HFF-Myc (cell line): ENCODE measurements at regions not wholly inside any gene's neighbourhood (a gene's known extent, or its start where the extent isn't known, plus 50 kb on each side); places are given as distances from the start of the nearest gene placed in this dataset.

ENCODE experiments used
- DNase-seq: peaks from one replicate; pipeline ENCODE4 v3.0.0-alpha.2; 2011; ENCODE audit warnings: low read depth; ENCODE audit errors: extremely low read depth
- H3K4me3 ChIP-seq: replicated peaks from 2 replicates; pipeline ENCODE4 v1.5.1; 2011; ENCODE audit warnings: low read depth, mild to moderate bottlenecking, control low read depth, low read length
- TF ChIP-seq, protein P1 (sequence below): IDR thresholded peaks from 2 replicates; pipeline ENCODE4 v1.5.1; 2012; ENCODE audit warnings: mild to moderate bottlenecking, low read depth, low read length, control low read depth; ENCODE audit errors: missing control alignments

DNA sequence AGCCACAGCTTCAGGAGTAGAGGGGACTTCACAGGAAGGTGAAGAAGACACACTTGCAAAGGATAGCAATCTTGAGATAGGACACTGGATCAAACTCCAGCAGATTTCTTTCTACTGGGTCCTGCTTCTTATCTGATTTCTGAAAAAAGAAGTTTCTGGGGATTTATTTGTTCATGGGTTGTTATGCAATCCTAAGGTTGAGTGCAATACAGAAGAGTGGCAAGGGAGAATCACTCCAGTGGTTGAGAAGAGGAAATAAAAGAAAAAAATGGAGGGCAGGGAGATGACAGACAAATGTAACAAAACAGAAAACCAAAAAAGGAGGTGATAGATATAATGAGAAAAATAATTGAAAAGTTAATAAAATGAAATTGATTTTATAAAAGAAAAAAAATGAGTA, 858.3 kb downstream of the TUSC7 start:
- DNase-seq = no peak
- TF ChIP-seq, protein P1, sequence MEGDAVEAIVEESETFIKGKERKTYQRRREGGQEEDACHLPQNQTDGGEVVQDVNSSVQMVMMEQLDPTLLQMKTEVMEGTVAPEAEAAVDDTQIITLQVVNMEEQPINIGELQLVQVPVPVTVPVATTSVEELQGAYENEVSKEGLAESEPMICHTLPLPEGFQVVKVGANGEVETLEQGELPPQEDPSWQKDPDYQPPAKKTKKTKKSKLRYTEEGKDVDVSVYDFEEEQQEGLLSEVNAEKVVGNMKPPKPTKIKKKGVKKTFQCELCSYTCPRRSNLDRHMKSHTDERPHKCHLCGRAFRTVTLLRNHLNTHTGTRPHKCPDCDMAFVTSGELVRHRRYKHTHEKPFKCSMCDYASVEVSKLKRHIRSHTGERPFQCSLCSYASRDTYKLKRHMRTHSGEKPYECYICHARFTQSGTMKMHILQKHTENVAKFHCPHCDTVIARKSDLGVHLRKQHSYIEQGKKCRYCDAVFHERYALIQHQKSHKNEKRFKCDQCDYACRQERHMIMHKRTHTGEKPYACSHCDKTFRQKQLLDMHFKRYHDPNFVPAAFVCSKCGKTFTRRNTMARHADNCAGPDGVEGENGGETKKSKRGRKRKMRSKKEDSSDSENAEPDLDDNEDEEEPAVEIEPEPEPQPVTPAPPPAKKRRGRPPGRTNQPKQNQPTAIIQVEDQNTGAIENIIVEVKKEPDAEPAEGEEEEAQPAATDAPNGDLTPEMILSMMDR = no peak

DNA sequence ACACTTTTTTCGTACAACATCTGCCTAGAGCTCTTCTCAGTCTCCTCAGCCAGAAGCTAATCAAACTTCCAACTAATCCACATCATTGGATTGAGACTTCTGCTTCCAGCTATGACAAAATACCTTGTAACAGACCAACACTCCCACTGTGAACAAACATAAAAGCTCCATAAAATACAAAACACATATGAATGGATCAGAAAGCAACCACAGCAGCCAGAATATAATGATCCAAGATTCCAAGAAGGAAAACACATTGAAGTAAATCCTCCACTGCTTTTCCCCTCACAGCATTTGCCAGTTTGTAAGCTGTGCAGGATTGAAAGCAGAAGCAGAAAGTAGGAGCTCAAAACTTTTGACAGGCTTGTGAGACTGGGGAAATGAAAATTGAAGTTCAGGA, 863.2 kb downstream of the TUSC7 start:
- H3K4me3 ChIP-seq = no peak overlapping the region
- TF ChIP-seq, protein P1 = no peak
- no peak for DNase-seq

More for the DNA sequence above, 858.3 kb downstream of the TUSC7 start:
- no peak overlapping the region for H3K4me3 ChIP-seq

DNA sequence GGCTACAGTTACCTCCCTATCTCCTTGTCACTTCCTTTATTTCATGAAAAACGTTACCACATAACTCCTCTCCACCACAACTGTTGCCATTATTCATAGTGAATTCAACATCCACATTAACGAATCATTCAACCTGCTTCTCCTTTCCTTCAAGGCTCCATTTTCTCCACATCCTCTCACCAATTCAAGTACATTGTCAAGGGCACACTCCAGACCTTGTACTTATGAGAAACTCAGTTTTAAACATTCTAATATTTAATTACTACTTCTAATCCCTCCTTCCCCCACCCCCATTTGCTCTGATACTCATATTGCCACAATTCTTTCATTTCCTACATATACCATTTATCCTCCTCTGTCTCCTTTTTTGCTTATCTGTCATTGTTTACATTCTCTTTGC, 871.2 kb downstream of the TUSC7 start:
- DNase-seq = no peak
- no peak overlapping the region for H3K4me3 ChIP-seq
- TF ChIP-seq, protein P1 = no peak

DNA sequence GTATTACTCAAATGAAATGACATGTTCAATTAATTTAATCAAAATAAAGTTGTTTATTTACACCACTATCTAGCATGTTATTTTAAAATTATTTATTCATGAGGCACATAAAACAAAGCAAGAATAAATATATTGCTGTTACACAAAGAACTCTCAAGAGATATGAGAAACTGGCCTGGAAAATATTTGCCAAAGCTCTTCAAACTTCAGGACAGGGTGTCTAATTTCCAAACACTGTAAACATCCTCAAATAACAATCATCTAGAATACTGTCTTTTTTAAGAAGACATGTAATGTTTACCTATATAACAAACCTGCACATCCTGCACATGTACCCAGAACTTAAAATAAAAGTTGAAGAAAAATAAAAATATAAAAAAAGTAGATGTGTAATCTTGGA, 876.6 kb downstream of the TUSC7 start:
- H3K4me3 ChIP-seq = no peak overlapping the region
- DNase-seq = no peak
- TF ChIP-seq, protein P1 = no peak

DNA sequence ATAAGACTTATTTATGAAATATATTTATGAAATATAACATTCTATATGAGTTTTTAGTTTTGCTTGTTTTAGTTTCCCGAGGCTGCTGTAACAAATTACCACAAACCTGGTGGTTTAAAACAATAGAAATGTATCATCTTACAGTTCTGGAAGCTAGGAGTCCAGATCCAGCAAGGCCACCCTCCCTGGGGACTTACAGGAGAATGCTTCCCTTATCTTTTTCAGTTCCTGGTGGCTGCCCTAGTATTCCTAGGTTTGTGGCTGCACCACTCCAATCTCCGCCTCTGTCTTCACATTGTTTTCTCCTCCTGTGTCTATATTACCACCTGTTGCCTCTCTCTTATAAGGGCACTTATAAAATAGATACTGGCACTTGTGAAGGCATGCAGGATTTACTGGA, 877.8 kb downstream of the TUSC7 start:
- no peak for DNase-seq
- H3K4me3 ChIP-seq = no peak overlapping the region
- TF ChIP-seq, protein P1 = no peak

DNA sequence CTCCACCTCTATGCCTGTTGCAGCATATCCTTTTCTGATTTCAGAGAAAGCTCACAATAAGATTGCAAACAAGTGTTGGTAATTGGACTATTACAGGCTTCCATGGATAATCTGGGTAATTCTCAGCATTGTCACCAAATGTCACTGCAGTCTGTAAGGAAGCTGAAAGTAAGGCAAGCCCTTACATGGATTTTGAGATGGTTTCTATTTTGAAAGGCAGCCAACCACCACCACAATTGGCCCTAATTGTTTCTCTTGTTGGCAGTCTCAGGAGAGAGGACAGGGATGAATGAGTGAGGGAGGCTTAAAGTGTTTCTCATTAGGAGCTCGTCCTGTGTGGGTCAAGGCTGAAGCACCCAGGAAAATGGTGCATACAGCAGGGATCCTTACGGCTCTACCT, 879.9 kb downstream of the TUSC7 start:
- H3K4me3 ChIP-seq = no peak overlapping the region
- no peak for DNase-seq
- TF ChIP-seq, protein P1 = no peak

DNA sequence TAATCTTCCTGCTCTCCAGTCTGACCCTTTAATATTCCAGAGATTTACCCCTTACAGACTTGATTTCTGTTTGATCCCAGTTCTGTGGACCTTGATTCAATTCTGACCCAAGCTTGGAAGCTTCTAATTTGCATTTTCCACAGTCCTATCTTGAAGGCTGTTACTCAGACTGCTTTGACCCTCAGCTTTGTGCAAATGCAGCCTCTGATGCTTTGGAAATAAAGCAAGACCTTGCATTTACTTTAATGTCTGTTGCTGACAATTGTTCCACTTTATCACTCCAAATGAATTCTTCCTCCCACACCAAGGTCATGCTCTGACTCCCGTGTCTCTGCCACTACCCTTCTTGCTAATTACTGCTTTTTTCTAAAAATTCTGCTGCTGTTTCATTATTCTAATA, 886.0 kb downstream of the TUSC7 start:
- DNase-seq = no peak
- TF ChIP-seq, protein P1 = no peak
- H3K4me3 ChIP-seq = no peak overlapping the region
